Right lobe of liver (tissue), 4 donors: ENCODE measurements at regions not wholly inside any gene's neighbourhood (a gene's known extent, or its start where the extent isn't known, plus 50 kb on each side); places are given as distances from the start of the nearest gene placed in this dataset.
A peak's percentile ranks its signal among the peaks of the same experiment; 100 is the strongest.

Experiments used
- CTCF ChIP-seq, 4 donors: fragments of 200-600 bp in 3 of 4; fragments of 450-650 bp in 1 of 4; IDR thresholded peaks; one replicate each; pipeline versions ENCODE4 v1.5.1 to v1.8.0; 2016 to 2022; ENCODE audit warnings: antibody characterized with exemption in 4 of 4, mild to moderate bottlenecking in 2 of 4
- POLR2A ChIP-seq: fragments of 450-650 bp; IDR thresholded peaks from one replicate; pipeline ENCODE4 v1.6.1; 2017; ENCODE audit warnings: antibody characterized with exemption, mild to moderate bottlenecking
- donor health status: DM: no; HTN: no; CAD: no.
- donor health status: DM: no; HTN: no; CAD: no.
- donor health status: DM: no; HTN: yes; CAD: no.

GRCh38 chr2:82282111-82282882 is 1977.7 kb upstream of the LRRTM1 start:
- TF ChIP-seq CTCF (IDR thresholded peaks at IDR 0.05) (peak in 3 of 4 donors; percentile 27 to 49 (median 37)), POLR2A (no peak)
